A204.1 (cell line): ENCODE measurements at regions not wholly inside any gene's neighbourhood (a gene's known extent, or its start where the extent isn't known, plus 50 kb on each side); places are given as distances from the start of the nearest gene placed in this dataset.

Experiments used
- FAIRE-seq: peaks from 2 replicates; lab custom pipeline; 2012; peaks lifted over from hg19 to GRCh38; lab: Jason Lieb, UNC

DNA sequence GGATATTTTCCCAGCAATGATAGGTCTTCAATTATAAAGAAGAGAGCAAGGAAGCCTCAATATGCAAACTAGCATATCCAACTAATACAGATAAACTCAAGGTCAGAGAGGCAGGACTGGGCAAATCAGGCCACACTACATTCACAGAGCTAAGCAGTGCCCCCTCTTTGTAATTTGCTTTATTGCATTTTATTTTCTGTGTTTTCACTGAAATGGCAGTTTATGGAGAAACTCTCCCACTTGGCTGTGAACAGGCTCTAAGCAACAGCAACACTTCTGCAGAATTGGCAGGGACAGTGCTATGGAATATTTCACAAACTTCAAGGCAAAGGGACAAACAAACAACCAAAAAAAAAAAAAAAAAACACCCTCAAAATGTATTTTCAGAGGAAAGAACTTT lies 93.4 kb upstream of the SOD1 start:
- no peak for FAIRE-seq

DNA sequence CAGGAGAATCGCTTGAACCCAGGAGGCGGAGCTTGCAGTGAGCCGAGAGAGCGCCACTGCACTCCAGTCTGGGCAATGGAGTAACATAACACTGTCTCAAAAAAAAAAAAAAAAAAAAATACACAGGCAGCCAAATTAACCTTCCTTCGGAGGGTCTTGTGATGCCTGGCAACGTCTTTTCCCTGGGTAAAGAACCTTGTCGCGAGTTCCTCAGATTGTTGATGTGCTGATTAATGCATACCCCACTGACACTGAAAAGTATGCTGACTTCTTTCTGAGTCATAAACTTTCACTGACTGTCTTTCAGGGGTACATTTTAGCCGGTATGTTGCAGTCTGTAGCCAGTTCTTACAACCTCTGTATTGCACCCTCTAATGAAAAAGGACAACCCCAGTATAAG lies 95.1 kb upstream of the SOD1 start:
- no peak for FAIRE-seq

DNA sequence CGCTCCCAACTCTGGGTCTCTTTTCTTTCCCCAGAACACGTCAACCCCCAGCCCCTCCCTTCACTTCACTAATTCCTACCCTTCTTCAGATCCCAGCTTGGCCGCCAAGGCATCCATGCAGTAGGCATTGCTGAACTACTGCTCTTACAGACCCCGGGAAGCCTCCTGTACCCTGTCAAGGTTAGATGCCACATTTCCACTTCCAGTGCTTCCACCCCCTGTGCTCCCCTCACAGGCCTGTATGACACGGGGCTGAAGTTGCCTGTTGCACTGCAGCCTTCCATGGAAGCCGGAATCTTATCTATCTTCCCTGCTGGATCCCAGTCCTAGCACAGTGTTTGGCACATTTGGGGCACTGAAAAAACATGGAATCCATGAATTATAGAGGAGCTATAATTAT lies 99.0 kb upstream of the SOD1 start:
- no peak for FAIRE-seq

DNA sequence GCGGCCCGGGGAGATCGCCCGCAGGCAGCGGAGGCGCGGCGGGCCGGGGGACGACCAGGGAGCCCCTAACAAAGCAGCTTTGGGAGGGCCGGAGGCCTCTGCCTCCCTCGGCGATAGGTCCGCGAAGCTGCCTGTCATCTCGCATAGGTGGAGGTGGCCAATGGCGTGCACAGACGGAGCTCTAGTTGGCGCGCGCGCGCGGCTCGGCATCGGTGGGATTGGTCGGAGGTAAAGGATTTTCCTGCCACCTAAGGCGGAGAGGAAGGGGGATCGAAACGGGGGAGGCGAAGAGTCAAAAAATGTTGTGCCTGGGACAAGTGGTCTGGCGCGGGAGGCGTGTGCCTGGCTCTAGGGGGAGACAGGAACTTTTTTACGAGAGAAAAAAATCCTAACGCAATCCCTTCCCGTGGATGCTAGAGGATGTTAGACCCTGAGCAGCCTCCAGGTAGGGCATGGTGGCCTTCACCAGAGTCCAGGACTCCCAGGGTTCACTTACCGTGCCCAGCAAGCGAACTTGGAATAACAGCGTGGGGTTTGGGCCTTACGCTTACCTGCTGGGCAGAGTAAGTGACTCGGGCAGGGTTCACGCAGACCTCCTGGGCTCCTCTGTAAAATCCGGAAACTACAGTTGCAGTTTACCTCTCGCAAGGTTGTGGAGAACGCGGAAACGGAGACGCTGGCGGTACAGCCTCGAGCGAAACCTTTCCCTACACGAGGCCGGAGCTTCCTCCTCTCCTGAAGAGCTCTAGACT lies 99.9 kb upstream of the SOD1 start:
- FAIRE-seq = no peak

DNA sequence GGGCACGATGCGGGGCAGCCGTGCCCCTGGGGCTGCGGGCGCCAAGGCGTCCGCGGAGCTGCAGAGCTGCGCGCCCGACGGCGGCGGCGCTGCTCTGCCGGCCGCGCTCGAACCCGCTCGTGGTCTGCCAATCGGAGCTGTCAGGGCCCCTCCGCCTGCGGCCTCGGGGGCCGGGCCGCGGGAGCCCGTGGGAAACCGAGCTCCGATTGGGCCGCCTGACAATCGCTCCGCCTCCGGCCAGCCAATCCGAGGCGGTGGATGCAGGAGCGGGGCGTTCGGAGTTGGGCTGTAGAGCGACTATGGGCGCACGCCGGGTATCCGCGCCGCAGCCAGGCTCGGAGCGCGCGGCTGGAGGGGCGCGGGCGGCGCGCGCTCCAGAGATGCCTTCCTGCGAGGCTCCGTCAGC lies 100.5 kb upstream of the SOD1 start:
- FAIRE-seq = no peak

DNA sequence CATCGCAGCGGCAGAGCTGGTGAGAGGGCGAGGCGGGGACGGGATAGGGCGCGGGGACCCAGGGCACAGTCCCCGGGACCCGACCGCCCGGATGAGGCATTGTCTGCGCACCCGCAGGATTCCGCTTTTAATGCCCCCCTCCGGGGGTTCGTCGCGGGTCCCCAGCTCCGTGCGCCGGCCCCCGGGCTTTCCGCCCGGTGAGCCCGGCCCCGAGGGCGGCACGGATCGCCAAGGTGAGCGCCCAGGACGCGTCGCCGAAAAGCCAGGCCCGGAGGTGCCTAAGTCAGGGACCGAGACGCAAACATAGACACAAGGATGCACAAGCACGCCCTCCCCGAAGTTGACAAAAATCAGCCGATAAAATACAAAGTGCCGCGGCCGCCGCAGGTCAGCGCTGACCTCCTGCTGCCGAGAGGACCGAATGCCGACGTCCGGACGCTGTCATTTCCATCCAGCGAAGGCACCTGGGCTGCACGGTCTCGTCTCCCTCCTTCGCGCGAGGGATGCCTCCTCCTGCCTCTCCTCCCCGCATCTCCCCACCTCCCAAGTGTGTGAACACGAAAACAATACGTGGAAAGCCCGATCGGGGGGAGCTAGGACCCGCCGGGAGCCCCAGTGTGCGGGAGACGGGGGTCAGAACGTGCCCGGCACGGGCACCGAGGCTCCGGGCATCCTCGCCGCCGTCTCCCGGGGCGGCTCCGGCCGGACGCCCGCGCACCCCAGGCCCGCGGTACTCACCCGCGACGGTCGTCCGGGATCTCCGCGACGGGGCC lies 101.1 kb upstream of the SOD1 start:
- no peak for FAIRE-seq

DNA sequence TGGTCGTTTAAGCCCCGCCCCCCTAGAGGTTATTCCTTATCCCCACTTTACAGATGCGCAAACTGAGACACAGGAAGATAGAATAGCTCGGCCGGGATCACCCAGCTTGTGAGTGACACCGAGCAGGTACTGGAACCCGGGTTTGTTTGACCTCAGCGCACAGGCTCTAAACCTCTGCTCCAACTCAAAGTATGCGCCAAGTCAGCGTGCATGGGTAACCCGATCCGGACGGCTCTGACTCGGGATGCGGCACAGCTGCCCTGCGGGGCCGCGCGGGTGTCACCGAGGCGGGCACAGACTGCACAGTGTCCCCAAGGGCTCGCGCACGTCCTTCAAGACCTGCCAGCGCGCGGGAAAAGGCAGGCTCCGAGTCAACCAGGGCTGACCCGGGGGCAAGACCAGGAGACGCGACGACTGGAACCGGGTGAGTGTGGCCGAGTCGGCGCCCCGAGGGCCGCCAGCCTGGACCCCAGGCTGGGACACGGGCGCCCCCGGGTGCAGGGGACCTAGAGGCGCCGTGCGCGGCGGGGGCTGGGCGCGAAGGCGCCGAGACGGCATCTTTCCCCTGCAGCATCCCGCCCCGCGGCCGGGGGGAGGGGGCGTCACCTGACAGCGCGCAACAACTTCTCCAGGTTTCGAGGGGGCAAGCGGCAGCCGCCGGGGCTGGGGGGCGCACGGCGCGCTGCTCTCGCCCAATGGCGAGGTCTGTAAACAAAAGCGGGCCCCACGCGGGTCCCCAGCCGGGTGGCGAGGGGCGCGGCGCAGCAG lies 101.9 kb upstream of the SOD1 start:
- no peak for FAIRE-seq

DNA sequence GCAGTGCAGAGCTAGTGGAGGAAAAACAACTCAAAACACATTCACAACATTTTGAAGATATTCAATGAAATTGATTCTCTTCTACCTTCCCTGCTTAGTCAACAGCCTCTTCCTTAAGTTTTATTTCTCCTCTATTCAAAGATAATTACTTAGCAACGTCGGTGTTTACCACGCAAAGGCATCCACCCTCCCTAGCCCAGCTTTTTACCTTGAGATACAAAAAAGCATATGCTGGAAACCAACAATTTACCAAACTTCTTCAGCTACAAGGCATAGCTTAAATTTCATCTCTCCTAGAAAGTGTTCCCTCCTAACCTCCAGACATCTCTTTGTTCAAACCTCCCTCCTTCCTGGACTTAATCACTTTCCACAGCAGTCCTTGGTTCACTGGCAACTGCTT lies 102.8 kb upstream of the SOD1 start:
- FAIRE-seq = no peak

DNA sequence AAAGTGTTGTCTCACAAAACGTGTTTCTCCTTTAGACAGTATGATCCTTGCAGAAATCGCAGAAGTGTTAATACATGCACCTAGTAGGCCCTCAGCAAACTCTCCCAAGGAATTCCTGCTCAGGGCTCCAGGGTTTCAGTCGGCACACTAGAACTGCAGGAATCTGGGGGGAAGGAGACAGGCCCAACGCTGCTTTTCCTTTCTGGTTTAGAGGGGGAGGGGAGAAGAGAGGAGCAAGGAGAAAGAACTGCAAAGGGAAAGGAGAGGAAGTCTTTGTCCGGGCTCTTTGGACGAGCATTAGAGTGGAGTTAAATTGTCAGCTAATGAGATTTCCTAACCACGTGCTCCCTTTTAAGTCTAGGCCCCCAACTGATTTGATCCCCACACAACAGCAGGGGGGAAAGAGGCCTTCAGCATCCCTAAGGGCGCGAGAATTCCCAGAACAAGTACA lies 103.7 kb upstream of the SOD1 start:
- no peak for FAIRE-seq

DNA sequence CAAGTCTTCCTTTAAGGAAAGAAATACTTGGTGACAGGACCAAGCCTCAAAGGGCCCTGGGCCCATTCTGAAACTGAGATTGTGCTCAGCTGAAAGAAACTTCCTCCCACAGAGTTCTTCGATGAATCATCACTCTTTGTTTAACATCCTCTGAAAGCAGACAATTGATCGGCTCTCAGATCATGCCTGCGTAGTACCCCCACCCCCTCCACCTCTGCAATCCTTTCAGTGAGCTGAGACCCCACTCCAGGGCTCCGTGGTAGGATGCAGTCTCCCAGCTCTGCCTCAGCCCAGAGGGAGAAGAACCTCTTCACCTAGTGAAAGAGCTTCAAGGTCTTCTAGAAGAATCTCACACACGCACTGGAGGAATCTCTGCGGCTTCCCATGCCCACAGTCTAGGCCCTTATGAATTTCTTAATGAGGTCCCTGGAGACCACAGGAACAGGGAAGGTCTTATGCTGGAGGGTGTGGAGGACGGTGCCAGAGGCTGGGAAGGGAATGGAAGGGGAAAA lies 104.9 kb upstream of the SOD1 start:
- no peak for FAIRE-seq

DNA sequence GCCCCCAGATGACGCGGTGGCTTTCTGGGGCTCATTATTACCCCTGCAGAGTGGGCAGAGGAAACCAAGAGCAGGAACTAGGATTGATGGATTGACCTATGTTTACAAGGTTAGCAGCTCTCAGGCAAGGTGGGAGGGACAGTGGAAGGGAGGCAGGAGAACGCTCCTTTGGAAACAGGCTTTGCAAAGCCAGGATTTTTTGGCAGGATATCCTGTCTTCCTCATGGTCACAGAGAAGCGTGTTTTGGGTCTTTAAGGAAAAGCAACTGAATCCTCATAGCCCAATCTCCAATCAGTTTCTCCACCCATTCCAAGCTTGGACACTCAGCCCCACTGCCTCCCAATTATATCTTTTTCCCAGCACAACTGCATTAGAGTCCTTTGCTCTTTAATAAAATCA lies 105.6 kb upstream of the SOD1 start:
- FAIRE-seq = no peak

DNA sequence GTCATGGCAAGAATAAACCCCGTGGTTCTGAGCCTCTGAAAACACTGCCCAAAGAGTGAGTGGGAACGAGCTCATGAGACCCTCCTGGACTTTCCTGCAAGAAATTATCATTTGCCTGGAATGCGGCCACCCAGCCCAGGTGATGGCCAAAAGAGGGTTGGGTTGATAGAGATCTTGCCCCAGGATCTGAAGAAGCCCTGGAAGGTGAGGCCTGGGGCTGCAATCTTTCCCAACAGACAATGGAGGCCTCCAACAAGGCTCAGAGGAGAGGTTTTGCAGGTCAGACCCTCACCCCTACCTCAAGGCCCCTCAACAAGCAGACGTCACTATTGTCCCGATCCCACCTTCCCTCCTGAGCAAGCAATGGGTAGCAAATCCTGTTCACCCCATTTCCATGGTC lies 106.0 kb upstream of the SOD1 start:
- no peak for FAIRE-seq

DNA sequence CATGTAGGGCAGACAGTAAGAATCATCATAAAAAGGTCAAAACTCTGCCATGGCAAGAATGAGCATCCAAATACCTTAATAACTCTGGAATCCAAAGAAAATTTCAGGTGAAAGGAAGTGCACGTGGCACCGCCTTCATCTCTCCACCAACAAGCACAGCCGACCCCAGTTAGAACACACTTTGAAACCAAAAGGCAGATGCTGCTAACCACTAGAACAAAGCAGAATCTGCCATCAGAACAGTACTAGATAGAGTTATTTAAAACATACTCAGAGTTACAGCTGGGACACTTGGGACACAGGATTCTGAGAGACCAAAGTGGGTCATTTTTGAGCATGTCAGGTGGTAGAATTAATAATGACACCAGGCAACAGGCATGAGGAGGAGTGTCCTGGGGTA lies 106.7 kb upstream of the SOD1 start:
- no peak for FAIRE-seq

DNA sequence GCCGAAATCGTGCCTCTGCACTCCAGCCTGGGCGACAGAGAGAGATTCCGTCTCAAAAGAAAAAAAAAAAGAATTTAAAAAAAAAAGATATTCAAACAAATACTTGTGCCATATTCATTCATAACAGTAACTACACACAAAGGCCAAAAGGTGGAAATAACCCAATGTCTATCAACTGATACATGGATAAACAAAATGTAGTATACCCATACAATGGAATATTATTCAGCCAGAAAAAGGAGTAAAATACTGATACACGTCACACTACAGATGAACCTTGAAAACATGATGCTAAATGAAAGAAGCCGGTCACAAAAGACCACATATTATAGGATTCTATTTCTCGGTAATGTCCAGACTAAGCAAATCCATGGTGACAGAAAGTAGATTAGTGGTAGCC lies 109.4 kb upstream of the SOD1 start:
- FAIRE-seq = no peak

DNA sequence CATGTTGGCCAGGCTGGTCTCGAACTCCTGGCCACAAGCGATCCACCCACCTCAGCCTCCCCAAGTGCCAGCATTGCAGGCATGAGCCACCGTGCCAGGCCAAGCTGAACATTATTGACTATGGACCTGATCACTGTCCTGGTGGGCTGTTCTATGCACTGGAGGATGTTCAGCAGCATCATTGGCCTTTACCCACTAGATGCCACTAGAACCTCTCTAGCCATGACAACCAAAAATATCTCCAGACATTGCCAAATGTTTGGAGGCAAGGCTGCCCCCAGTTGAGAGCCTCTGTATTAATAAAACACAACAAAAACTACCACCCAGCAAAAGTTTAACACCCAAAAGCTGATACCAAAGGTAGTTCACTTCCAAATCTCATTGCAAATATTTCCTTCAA lies 110.8 kb upstream of the SOD1 start:
- no peak for FAIRE-seq

DNA sequence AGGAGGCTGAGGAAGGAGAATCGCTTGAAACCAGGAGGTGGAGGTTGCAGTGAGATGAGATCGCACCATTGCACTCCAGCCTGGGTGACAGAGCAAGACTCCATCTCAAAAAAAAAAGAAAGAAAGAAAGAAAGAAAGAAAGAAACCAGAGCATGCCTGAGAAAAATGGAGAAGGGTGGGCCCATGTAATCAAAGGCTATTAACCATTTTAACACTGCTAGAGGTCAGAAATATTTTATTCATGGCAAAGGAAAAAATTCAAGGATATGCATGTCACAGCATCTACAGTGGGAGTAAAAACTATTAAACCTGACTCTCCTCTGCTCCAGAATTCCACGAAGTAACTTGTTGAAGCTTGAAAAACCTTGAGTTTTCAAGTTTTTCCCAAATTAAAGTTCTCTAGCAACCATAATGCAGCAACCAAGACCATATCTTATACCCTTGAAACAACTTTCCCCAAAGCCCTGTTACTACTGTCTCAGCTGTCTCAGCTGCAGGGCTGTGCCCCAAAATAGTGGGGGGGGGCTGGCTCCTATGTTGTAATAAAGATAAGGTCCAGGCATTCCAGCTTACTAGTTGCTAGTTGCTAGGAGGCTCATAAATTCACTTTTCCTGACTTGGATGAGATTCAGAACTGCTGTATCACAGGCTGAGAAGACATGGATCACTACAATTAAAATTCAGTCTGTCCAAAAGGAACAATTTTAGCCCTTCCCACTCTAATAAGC lies 112.9 kb upstream of the SOD1 start:
- FAIRE-seq = no peak

DNA sequence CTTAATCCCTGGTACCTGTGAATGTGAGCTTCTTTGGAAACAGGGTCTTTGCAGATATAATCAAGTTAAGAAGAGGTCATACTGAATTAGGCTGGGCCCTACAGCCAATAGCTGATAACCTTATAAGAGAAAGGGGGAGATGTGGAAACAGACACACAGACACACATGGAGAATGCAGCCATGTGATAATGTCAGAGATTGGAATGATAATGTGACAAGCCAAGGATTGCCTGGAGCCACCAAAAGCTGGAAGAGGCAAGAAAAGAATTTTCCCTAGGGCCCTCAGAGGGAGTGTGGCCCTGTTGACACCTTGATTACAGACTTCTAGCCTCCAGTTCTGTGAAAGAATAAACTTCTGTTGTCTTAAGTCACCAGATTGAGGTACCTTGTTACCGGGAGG lies 114.5 kb upstream of the SOD1 start:
- no peak for FAIRE-seq

DNA sequence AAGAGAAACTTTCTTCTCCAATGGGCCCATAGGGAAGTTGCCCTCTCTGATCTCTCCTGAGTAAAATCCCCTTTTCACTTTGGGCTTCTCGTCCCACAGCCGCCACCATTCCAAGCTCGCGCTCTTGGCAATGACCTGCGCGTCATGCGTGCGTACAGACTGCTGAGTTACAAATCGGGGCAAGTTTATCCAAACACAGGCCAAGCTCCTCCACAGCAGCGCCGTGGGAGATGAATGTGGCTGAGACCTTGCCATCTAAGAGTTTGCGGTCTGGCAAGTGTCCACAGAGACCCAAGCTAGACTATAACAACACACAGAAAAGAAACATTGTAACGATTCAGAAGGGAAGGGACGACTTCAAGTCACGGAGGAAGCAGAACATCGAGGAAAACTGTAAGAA lies 116.3 kb upstream of the SOD1 start:
- FAIRE-seq = no peak

DNA sequence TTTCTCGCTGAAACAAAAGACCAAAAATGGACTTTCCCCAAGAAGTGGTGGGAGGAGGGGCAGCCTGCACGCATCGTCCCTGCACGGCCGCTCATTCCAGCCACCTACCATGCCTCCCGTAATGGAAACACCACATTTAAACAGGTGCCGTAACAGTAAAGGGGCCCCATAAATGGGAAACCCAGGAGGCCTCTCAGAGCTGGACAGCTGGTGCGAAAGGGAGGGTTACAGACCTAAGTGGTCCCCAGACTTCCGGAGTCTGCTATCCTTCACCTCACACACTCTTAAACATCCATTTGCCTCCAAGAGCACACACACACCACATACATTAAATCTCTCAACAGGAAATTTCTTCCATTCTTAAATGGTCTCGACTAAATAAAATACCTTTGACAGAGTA lies 120.7 kb upstream of the SOD1 start:
- FAIRE-seq = no peak

DNA sequence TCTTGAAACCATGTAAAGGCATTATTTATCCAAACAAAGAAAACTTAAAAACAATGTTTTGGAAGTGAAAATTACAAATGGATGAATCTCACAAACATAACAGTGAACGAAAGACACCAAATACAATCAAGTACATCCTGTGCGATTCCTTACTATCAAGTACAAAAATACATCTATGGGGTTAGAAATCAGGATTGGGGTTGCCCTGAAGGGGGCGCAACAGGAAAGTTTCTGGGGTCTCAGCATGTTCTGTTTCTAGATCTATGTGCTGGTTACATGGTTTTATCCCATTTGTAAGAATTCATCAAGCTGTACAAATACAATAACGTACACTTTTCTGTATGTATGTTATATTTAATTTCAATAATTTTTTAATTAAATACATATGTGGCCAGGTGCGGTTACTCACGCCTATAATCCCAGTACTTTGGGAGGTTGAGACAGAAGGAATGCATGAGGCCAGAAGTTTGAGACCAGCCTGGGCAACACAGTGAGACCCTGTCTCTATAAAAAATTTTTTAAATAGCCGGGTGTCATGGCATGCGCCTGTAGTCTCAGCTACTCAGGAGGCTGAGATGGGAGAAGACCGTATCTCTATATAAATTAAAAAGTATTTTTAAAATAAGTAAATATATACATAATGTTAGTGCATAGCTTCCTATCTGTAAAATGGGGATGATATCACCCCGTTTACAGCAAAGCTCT lies 121.5 kb upstream of the SOD1 start:
- FAIRE-seq = no peak

DNA sequence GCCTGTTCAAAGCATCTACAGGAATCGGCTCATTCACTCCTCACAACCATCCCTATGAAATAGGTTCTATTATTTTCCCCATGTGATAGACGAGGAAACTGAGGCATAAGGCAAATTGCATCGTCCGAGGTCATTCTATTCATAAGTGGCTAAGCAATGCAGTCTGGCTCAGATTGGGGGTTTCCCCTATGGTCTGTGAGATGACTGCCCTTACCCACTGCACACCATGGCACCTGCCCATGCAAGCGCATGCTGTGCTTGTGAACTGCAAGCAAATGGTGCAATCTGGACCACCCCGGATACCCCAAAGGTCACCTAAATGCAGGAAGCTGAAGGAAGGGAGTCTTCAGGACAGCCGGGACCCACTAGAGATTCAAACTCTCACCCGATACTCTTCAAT lies 123.4 kb upstream of the SOD1 start:
- no peak for FAIRE-seq

DNA sequence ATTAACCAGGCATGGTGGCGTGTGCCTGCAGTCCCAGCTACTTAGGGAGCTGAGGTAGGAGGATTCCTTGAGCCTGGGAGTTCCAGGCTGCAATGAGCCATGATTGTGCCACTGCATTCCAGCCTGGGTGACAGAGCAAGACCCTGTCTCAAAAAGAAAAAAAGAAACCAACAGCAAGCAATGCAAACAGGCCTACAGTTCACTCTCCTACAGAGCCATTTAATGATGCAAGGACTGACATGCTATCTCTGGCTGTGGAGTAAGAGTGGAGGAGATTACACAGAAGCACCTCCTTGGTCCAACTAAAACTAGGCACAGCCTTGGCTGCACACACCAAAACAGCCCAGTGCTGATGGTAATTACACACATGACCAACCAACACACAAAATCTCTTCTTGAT lies 127.5 kb upstream of the SOD1 start:
- no peak for FAIRE-seq
